HG03108 (cell line): ENCODE measurements at regions not wholly inside any gene's neighbourhood (a gene's known extent, or its start where the extent isn't known, plus 50 kb on each side); places are given as distances from the start of the nearest gene placed in this dataset.

Source experiments
- ATAC-seq: cut with Tn5 transposase; IDR thresholded peaks from one replicate; pipeline ENCODE4 v1.9.1; 2021; ENCODE audit warnings: moderate library complexity; ENCODE audit not compliant: unreplicated experiment

DNA sequence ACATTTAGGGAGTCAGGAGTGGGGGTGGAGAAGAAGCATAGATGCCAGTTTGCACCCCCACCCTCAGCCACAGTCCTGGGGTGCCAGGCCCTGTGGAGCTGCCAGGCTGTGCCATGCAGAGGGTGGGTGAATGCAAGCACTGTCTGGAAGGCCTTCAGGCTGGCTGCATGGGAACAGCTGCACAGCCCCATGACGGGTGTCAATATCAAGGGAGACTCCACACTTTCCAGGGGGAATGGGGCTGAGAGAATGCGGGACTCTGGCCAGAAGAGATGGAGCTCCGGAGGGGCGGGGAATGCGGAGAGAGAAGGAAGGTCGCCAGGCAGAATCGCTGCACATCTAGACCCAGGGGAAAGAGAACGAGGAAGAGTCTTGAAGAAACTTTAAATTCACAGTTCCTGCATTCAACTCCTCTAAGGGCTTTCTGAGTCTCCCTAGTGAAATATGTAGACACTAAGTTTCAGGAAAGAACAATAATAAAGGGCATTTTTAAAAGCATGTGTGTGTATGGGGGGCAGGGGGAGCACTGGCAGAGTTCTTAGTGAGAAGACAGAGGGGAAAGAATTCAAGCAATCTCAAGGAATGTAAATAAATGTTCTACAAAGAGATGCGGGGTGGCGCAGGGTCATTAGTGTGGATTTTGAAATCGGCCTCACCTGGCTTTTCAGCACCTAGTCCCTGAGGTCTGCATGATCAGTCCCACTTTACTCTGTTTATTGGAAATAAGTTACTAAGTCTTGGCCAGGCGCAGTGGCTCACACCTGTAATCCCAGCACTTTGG lies 59.1 kb downstream of the BOD1 start:
- no peak for ATAC-seq

DNA sequence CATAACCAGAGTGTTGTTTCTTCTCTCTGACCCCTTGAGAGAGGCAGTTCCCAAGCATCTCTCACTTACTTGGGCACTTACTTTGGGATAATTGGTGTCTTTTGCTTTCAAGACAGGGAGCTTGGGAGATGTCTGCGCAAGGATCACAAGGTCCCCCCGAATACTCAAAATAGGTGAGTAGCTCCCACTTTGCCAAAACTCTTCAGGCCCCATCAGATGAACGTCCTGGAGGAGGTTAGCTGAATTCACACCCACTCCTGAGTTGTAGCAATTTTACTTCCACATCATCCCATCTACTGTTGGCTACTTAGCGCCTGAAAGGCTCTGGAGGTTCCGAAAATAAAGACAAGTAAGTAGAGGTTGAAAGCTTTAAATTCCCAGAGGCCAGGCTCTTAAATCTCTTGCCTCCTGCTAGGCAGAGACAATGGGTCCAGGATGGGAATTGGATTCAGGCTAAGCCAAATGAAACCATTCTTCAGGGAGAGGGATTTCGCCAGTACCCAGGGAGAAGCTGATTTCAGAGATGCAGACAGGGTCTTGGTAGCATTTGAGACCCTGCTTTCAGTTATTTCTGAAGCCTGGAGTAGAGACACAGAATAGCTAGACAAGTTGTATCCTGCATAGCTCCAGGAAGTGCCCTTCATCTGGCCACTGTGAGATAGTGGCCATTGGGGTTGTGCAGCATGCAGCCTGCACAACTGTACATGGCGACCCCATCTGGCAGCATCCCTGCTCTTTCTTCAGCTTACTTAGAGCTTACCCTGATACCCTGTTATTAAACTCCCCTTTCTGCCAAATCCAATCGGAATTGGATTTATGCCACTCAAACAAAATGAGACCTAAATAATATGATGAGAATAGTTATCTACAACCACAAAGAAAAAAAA lies 60.1 kb downstream of the BOD1 start:
- ATAC-seq = no peak

DNA sequence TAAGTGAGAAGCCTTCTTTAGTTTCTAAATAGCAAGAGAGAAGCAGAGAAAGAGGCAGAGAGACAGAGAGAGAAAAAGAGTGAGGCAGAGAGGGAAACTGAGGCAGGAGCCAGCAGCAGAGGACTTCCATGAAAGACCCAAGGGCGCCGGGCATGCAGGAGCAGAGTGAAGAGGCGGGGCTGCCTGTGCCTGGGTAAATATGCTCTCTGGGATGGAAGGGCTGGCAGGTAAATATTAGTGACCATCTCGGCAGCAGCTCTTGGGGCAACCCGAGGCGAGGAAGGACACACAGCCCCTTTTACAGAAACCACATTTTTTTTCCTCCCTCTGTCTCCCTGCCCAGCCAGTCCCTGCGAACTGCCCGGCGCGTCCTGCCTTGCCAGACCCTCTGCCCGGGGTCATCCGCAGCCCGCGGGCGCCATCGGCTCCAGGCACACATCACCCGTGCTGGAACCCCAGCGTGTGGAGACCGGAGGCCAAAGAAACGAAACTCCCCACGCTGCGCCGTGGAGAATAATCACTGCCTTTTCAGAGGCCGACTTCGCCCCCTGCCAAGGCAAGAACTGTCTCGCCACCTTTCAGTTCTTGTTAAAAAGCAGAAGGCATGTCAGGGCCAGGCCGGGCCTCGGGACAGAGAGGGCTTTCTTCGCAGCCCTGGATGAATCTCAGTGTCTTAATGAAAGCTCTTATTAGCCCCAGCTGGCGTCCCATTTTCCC lies 61.3 kb downstream of the BOD1 start:
- no peak for ATAC-seq

DNA sequence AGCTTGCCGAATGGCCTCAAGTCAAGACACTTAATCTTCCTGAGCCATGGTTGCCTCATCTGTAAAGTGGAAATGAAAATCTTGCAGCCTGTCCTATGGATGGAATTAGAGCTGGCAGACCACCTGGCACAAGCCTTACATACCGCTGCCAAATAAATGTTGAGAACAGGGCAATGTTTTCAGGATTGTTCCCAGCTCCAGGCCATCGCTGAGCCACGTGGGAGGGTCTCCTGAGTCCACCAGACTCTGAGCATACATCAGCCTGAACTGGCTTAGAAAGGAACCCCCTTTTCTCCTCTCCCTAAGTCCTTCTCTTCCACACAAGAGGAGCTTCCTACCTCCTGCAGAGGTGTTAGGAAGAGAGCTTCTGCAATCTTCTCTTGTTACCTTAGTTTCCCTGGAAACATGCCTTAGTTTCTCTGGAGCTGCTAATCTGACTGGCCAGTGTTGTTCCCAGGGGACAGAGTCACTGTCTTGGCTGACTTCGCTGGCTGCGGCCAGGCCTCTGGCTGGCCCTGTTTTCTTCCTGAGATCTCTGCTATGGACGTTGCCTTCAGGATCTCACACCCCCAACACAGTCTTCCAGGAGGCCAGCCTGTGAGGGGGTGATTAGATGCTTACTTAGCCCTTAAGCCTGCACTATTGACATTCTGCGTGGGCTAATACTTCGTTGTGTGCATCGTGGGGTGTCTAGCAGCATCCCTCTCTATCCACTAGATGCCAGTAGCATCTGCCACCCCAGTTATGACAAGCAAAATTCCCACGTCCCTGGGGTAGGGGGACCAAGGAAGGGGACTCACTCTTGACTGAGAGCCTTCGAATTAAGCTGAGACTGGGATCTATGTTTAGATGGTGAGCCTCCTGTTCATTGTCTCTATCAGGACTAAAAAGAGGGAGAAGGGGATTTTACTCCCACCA lies 62.2 kb downstream of the BOD1 start:
- ATAC-seq = no peak

DNA sequence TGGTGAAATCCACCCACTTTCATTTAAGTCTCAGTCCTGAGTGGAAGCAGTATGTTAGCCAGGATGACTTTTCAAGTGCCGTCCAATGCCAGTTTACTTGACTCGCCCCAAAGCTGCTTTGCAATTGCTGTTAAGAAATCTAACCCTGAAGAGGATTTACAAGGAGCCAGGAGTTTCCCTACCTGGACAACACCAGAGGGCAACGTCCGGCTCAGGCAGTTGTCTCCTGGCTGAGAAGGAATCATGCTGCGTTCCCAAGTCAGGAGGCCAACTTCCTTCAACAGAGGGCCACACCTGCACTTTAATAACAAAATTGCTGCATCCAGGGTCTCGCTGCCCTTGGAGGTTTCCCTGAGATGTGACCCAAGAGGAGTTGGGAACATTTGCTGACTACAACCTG lies 65.8 kb downstream of the BOD1 start:
- ATAC-seq = no peak

DNA sequence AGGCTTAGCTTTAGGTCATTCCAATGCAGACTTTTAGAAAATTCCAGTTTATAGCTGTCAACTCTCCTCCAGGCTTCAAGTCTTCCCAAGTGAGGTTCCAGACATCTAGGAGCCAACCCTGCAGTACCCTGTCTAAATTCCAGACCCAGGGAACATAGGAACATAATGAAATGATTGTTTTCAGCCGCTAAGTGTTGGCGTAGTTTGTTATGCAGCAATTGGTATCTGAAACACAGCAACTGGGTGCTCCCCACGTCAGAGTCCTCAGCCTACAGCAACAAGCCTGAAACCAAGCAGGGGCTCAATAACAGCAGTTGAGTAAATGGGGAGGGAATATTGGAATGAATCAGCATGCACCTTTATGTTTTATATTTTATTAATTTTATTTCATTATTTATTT lies 66.8 kb downstream of the BOD1 start:
- no peak for ATAC-seq

DNA sequence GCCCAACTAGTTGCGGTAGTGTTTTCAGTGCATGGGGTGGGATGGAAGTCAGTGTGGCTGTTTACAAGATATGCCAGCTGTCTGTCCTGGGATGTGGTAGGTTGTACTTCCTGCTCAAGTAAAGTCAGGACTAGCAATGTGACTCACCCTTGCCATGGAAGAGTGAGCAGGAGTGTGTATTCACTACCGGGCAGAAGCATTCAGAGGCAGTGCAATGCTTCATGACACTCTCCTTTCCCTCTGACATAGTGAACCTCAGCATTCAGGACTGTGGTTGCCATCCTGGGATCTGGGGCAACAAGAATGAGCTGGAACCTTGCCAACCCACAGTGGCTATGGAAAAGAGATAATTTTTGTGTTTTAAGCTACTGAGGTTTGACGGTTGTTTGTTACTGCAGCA lies 68.9 kb downstream of the BOD1 start:
- peak; percentile 50 for ATAC-seq

DNA sequence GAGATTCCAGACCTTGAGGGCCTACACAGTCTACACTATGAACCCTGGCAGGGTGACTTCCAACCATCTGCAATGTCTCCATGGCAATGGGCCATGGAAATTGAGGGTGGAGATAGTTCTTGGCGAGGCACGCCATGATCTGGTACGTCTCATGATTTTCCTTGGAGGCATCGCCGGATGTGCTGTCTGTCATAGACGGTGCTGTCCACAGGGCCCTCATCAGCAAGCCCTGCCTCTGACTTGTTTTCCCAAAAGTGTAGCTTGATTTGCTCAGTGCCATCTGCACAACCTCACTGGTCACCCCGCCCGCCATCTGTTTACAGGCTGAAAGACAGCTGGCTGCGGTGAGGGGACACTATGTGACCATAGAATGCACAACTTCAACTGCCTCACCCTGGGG lies 73.5 kb downstream of the BOD1 start:
- no peak for ATAC-seq

DNA sequence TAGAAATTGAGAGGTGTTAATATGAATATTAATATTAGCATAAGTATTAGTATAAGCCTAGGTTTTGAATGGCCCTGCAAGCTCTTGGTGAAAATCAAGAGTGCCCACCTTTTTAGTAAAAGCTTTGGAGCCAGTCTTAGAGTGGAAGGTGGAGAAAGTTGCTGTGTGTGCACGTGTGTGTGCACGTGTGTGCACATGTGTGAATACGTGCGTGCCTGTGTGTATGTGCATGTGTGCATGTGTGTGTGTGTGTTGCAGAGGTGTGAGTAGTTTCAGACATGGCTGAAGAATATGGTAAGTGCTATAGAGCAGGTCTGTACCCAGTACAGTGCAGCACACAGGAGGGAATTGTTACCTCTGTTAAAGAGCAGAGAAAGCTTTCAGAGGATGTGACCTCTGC lies 74.3 kb downstream of the BOD1 start:
- ATAC-seq = no peak

DNA sequence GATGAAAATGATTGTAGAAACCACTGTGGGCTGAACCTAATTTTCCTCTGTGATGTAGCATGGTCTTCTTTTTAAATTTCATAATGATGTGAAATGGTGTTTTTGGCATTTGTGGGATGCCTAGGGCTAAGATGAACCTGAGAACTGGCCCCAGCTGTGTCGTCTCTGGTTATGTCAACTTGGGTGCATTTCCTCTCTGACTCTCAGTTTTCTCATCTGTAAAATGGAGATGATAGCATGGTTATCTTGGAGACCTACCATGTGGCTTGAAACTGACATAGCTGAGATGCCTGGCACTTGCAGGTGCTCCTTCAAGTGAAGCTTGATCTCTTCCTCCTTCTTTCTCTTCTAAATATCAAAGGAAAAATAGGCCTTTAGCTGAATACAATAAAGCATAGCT lies 77.8 kb downstream of the BOD1 start:
- no peak for ATAC-seq

DNA sequence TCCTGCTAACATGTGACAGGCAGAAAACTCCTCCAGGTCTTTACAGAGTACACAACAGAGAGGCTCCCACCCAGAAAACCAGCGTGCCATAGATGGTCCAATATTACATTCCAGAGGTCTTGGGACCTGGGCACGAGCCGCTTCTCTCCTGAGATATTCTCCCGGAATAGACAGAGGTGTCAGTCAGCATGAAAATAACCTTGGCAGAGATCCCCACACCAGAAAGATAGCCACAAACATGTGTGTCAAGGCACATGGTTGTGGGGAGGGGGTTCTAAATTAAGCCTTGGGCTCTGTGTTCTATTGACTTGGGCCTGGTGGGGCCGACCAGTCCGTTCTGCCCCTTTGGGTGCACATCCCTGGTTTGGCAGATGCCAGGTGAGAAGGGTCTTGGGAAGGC lies 78.4 kb downstream of the BOD1 start:
- no peak for ATAC-seq

DNA sequence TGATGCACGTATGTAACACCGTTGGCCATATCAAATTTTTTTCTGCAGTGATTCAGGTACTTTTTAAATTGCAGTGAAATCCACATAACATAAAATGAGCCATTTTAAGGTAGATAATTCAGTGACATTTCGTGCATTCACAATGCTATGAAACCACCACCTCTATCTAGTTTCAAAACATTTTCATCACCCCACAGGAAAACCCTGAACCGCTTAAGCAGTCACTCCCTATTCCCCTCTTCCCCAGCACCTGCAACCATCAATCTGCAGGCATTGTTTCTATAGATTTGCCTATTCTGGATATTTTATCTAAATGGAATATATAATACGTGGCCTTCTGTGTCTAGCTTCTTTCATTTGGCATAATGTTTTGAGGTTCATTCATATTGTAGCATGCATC lies 79.2 kb downstream of the BOD1 start:
- ATAC-seq = no peak

DNA sequence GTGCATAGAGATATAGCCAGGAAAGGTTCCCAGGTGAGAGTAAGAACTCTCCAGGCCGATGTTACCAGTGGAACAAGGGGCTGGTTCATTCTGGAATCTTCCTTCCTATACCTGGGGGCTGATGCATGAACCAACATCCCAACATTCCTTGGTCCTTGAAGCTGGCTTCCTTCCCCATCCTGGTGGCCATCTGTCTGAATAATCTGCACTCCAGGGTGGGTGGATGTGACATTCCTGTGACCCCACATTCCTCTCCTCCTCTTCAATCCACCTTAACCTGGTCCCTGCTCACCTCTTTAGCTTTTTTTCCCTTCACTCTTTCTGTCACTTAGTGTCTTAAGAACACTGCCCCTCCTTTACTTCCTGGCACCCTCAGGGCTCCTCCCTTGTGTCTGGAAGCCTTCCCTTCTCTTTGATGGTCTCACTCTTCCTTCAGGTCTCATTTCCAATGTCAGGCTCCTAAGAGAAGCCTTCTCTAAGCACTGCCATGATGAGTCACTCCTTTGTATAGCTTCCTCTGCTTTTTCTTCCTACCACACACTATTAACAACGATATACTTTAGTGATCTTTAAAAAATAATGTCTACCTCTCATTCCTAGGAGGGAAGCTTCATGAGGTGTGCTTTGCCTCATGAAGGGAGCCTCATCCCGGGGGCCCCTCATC lies 80.3 kb downstream of the BOD1 start:
- ATAC-seq = no peak

DNA sequence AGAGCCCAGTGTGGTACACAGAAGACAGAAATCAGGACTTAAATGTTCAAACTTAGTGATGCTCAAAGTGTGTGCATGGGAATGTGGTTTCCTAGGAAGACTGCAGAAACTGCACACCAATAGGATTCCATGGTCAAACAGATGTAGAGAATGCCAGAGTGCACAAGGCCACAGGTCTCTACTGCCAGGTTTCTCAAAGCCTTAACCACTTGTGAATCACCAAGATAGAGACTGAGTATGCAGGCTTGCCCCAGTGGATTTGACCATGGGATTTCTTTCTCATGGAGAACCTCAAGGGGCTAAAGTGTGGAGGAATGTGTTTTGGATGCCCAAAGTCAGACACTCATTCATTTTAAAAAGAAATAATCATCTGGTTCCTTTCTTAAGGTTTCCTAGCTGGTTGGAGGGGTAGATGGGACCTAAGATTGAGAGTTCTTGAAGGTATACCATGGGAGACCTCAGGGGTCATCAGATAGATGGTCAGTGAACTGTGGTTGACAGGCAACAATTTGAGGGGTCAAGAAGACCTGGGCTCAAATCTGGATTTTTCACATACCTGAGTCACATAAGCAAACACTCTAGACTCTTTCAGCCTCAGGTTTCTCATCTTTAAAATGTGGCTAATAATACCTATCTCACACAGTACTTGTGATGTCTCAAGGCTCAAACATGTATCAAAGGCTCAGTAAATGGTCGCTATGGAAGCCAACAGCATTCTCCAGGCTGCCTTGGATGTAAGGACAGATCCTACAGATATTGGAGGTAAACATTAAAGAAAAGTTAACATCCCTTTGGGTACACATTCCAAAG lies 81.1 kb downstream of the BOD1 start:
- no peak for ATAC-seq

DNA sequence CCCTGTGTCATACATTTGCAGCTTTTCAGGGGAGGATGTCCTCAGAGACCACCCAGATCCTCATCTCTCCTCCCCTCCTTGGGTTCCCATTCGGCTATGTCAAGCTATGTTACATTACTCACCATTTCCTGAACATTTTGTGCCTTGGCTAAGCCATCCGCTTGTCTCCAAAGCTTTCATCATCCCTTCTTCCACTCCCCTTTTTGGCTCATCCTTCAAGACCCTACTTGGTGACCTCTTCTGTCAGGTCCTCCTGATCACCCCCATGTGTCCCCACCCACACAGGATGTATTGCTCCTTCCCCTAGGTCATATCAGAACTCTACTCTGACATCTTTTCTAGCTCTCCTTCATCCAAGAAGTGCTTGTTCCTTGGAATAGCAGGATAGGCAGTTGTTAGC lies 81.8 kb downstream of the BOD1 start:
- no peak for ATAC-seq

DNA sequence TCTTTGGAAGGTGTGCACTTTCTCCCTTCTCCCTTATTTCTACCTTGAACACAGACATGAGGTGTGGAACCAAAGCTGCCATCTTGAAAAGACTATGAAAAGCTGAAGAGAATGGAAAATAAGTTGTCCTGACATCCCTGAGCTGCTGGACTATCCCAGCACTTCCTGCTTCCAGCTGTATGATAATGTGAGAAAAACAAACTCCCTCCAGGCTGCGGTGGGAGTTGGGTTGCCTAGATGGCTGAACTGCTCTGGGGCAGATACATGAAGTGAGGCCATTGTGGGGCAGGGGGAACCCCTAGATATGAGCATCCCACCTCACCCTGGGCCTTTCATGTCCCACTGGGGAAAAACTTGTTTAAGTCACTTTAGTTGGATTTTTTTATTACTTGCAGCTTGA lies 82.4 kb downstream of the BOD1 start:
- ATAC-seq = no peak

DNA sequence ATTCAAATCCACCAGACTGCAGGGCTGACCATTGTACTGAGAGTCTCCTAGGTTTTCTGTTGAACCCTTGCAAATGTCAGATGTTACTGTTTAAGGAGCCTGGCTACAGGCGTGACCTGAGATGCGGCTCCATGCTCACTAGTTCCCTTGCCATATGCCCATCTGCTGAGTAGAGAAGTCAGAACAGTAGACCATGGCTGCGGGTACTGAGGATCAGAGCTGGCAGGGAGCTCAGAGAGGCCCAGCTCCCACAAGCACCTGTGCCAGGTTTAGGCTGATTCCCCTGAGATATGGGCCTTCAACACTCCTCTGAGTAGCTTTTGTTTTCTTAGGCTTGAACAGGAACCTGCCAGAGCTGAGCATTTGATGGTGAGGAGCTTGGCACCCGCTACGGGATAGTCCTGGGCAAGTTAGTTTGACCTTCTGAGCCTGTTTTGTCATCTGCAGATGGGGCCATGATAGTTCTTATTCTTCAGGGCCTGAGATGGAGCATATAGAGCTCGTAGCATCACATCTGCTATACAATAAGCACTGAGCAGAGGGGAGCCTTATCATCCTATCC lies 83.7 kb downstream of the BOD1 start:
- ATAC-seq = no peak

DNA sequence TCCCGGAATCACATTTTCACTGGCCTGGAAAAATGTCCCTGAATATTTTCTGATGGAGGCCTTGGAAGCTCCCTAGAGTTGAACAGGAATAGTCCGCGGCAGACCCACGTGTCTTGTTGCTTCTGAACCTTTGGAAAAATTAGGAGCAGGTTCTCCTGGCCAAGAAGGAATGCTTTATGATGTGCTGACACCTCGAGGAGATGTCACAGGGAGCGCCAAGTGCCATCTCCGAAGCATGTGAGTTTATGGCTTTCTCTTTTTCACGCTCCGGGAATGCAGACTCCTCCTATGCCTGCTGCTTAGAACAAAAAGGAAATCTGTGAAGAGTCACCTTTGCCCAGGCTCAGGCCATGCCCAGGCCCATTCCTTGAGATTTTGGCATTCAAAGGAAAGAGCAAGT lies 84.6 kb downstream of the BOD1 start:
- ATAC-seq = no peak

DNA sequence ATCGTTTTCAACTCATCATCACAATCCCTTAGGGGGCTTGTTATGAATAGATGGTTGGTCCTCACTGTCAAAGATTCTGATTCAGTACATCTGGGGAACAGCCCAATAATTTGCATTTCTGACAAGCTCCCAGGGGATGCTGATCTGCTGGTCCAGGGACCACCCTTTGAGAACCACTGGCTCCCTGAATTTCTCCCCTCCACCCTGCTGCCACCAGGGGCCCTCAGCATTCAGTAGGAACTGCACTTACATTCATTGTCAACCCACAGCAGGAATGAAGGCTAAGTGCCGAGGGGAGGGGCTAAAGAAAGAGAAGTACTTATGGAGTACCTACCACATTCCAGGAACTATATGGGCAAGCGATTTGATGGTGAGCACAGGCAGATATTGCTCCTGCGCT lies 85.9 kb downstream of the BOD1 start:
- no peak for ATAC-seq
